HL-60 (cell line): ENCODE measurements at regions not wholly inside any gene's neighbourhood (a gene's known extent, or its start where the extent isn't known, plus 50 kb on each side); places are given as distances from the start of the nearest gene placed in this dataset.

ENCODE experiments used
- POLR2AphosphoS5 ChIP-seq: IDR thresholded peaks from 2 replicates; pipeline ENCODE4 v1.6.1; 2012; ENCODE audit warnings: low read depth
- REST ChIP-seq: IDR thresholded peaks from 2 replicates; pipeline ENCODE4 v1.6.1; 2012; ENCODE audit warnings: low read depth; ENCODE audit not compliant: insufficient replicate concordance
- TF ChIP-seq, protein P1 (sequence below): IDR thresholded peaks from one replicate; pipeline ENCODE4 v1.5.1; 2011; ENCODE audit warnings: low read length, control low read depth, inconsistent platforms; ENCODE audit not compliant: insufficient read depth

- TF ChIP-seq POLR2AphosphoS5 (no peak), REST (no peak)
- TF ChIP-seq, protein P1, sequence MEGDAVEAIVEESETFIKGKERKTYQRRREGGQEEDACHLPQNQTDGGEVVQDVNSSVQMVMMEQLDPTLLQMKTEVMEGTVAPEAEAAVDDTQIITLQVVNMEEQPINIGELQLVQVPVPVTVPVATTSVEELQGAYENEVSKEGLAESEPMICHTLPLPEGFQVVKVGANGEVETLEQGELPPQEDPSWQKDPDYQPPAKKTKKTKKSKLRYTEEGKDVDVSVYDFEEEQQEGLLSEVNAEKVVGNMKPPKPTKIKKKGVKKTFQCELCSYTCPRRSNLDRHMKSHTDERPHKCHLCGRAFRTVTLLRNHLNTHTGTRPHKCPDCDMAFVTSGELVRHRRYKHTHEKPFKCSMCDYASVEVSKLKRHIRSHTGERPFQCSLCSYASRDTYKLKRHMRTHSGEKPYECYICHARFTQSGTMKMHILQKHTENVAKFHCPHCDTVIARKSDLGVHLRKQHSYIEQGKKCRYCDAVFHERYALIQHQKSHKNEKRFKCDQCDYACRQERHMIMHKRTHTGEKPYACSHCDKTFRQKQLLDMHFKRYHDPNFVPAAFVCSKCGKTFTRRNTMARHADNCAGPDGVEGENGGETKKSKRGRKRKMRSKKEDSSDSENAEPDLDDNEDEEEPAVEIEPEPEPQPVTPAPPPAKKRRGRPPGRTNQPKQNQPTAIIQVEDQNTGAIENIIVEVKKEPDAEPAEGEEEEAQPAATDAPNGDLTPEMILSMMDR, result no peak
Observed at GRCh38 chr2:159872353-159872752, 74.3 kb upstream of the CD302 start.
